CD4-positive, CD25-positive, alpha-beta regulatory T cell (primary cell): ENCODE measurements at regions not wholly inside any gene's neighbourhood (a gene's known extent, or its start where the extent isn't known, plus 50 kb on each side); places are given as distances from the start of the nearest gene placed in this dataset.
"Not testable (repeated sequence)": the region's sequence is repeated elsewhere in the genome, so short reads cannot be mapped to it uniquely, and the experiment has no call there.

Source experiments
- ATAC-seq, 2 donors: fragments of 150-1000 bp; cut with Tn5 transposase; one replicate each; pipeline ENCODE4 v1.10.0; 2021; ENCODE audit warnings: low read depth in 2 of 2, moderate number of reproducible peaks in 2 of 2, moderate library complexity in 1 of 2
- DNase-seq, 3 donors: peaks; one replicate each; pipeline versions ENCODE4 v3.0.0 to v3.0.0-alpha.2; 2012 to 2022; ENCODE audit warnings: mixed read lengths in 1 of 3
- H3K27ac ChIP-seq: one replicate; pipeline ENCODE4 v1.7.0; 2013; ENCODE audit warnings: mild to moderate bottlenecking, low read length; ENCODE audit not compliant: insufficient read depth, poor library complexity, severe bottlenecking
- H3K27me3 ChIP-seq: one replicate; pipeline ENCODE4 v1.7.0; 2013; ENCODE audit warnings: low read length; ENCODE audit not compliant: control insufficient read depth, insufficient read depth
- H3K36me3 ChIP-seq: one replicate; pipeline ENCODE4 v1.7.0; 2013; ENCODE audit warnings: mild to moderate bottlenecking, low read length, moderate library complexity; ENCODE audit not compliant: control insufficient read depth, insufficient read depth
- H3K4me1 ChIP-seq: 2 replicates; pipeline ENCODE4 v1.7.0; 2013; ENCODE audit warnings: mild to moderate bottlenecking, low read length; ENCODE audit not compliant: insufficient read depth, control insufficient read depth, poor library complexity, severe bottlenecking
- H3K4me3 ChIP-seq: one replicate; pipeline ENCODE4 v1.7.0; 2013; ENCODE audit warnings: low read depth, mild to moderate bottlenecking, low read length, moderate library complexity
- H3K9me3 ChIP-seq, 2 experiments: 1 replicate in 1 of 2; 2 replicates in 1 of 2; pipeline ENCODE4 v1.7.0; 2013; ENCODE audit warnings: low read length in 2 of 2, mild to moderate bottlenecking in 1 of 2, moderate library complexity in 1 of 2; ENCODE audit not compliant: control insufficient read depth in 2 of 2
- H3K27ac Mint-ChIP-seq, 3 donors: one replicate each; pipeline ENCODE4 v1.8.0; 2020 to 2022; ENCODE audit warnings: mild to moderate bottlenecking in 3 of 3, mixed read lengths in 3 of 3, moderate library complexity in 2 of 3
- H3K27me3 Mint-ChIP-seq: one replicate; pipeline ENCODE4 v1.8.0; 2022; ENCODE audit warnings: mild to moderate bottlenecking, mixed read lengths
- H3K36me3 Mint-ChIP-seq: one replicate; pipeline ENCODE4 v1.8.0; 2020; ENCODE audit warnings: mixed read lengths
- H3K4me1 Mint-ChIP-seq, 4 donors: one replicate each; pipeline ENCODE4 v1.8.0; 2020 to 2022; ENCODE audit warnings: mixed read lengths in 4 of 4, mild to moderate bottlenecking in 1 of 4
- H3K4me3 Mint-ChIP-seq, 4 donors: one replicate each; pipeline ENCODE4 v1.8.0; 2020 to 2022; ENCODE audit warnings: mild to moderate bottlenecking in 4 of 4, mixed read lengths in 4 of 4, moderate library complexity in 3 of 4
- H3K9me3 Mint-ChIP-seq, 7 donors: one replicate each; pipeline ENCODE4 v1.8.0; 2020 to 2022; ENCODE audit warnings: mixed read lengths in 7 of 7, mild to moderate bottlenecking in 3 of 7, moderate library complexity in 2 of 7

- no peaks in the 10 kb centered on the region for H3K4me1 ChIP-seq
- no peaks in the 10 kb centered on the region for H3K36me3 Mint-ChIP-seq
- no peaks in the 10 kb centered on the region for H3K27me3 ChIP-seq
- no peak overlapping the region for H3K4me3 Mint-ChIP-seq
- no peak overlapping the region for H3K4me3 ChIP-seq
- no peaks in the 10 kb centered on the region for H3K4me1 Mint-ChIP-seq
- H3K27ac ChIP-seq = no peak overlapping the region
- peaks cover 0 to 18% (median 2%) of the 10 kb centered on the region in 7 donors for H3K9me3 Mint-ChIP-seq
- H3K36me3 ChIP-seq = no peaks in the 10 kb centered on the region
- H3K27ac Mint-ChIP-seq = no peak overlapping the region
- DNase-seq (no peak), ATAC-seq (no peak)
- no peaks in the 10 kb centered on the region for H3K27me3 Mint-ChIP-seq
- no peaks in the 10 kb centered on the region for H3K9me3 ChIP-seq
These were observed 141.0 kb upstream of the NUDT12 start for GRCh38 chr5:103703617-103704016.

DNA sequence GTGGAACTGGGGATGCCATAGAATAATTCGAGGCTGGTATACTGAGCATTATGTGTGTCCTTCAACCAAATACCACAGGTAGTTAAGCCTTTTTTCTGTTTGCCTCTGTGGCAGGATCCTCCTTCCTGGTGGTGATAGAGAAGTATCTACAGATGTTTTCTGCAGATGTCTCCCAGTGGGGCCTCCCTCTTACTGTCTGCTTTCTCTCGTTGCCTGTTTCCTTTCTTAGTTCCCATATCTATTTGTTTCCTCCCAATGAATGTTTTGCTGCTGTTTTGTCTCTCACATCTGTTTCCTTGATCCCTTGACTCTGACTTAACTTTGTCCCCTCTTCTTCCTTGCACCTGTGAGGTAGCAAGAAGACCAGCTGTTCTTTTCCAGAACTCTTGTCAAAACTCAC lies 130.9 kb upstream of the NUDT12 start:
- Histone ChIP-seq H3K4me3 (no peak overlapping the region), H3K27me3 (no peaks in the 10 kb centered on the region), H3K27ac (no peak overlapping the region), H3K36me3 (no peaks in the 10 kb centered on the region), H3K9me3 (no peaks in the 10 kb centered on the region), H3K4me1 (no peaks in the 10 kb centered on the region)
- Mint-ChIP-seq H3K9me3 (peaks cover 0 to 5% (median 2%) of the 10 kb centered on the region in 7 donors), H3K4me3 (no peak overlapping the region), H3K4me1 (no peaks in the 10 kb centered on the region), H3K27me3 (no peaks in the 10 kb centered on the region), H3K36me3 (no peaks in the 10 kb centered on the region), H3K27ac (no peak overlapping the region)
- DNase-seq (no peak), ATAC-seq (no peak)

- peaks cover 0 to 5% (median 1%) of the 10 kb centered on the region in 7 donors for H3K9me3 Mint-ChIP-seq
- no peak for DNase-seq
- no peaks in the 10 kb centered on the region for H3K36me3 ChIP-seq
- H3K27ac Mint-ChIP-seq = no peak overlapping the region
- no peak overlapping the region for H3K4me3 Mint-ChIP-seq
- H3K4me3 ChIP-seq = no peak overlapping the region
- H3K27me3 Mint-ChIP-seq = no peaks in the 10 kb centered on the region
- H3K27me3 ChIP-seq = no peaks in the 10 kb centered on the region
- no peak overlapping the region for H3K27ac ChIP-seq
- ATAC-seq = no peak
- H3K4me1 ChIP-seq = no peaks in the 10 kb centered on the region
- H3K4me1 Mint-ChIP-seq = no peaks in the 10 kb centered on the region
- no peaks in the 10 kb centered on the region for H3K36me3 Mint-ChIP-seq
- H3K9me3 ChIP-seq = no peaks in the 10 kb centered on the region
These were observed 128.1 kb upstream of the NUDT12 start for GRCh38 chr5:103690676-103691075.

- no peak overlapping the region for H3K27ac ChIP-seq
- H3K27me3 ChIP-seq = no peaks in the 10 kb centered on the region
- no peak overlapping the region for H3K4me3 Mint-ChIP-seq
- H3K27me3 Mint-ChIP-seq = no peaks in the 10 kb centered on the region
- no peaks in the 10 kb centered on the region for H3K4me1 ChIP-seq
- H3K9me3 Mint-ChIP-seq = peaks cover 0 to 4% (median 0%) of the 10 kb centered on the region in 7 donors
- no peaks in the 10 kb centered on the region for H3K4me1 Mint-ChIP-seq
- no peak overlapping the region for H3K4me3 ChIP-seq
- H3K9me3 ChIP-seq = no peaks in the 10 kb centered on the region
- no peaks in the 10 kb centered on the region for H3K36me3 Mint-ChIP-seq
- H3K36me3 ChIP-seq = no peaks in the 10 kb centered on the region
- DNase-seq (no peak), ATAC-seq (no peak)
- H3K27ac Mint-ChIP-seq = no peak overlapping the region
These were observed 117.3 kb upstream of the NUDT12 start for GRCh38 chr5:103679873-103680272.

GRCh38 chr5:103676198-103676597 lies 113.6 kb upstream of the NUDT12 start:
- H3K27ac ChIP-seq, H3K4me1 ChIP-seq, H3K27me3 ChIP-seq, H3K9me3 Mint-ChIP-seq, H3K27ac Mint-ChIP-seq, H3K9me3 ChIP-seq, H3K4me3 Mint-ChIP-seq, ATAC-seq, H3K4me3 ChIP-seq, H3K36me3 ChIP-seq, H3K36me3 Mint-ChIP-seq, DNase-seq, H3K4me1 Mint-ChIP-seq, H3K27me3 Mint-ChIP-seq: not testable (repeated sequence)

DNA sequence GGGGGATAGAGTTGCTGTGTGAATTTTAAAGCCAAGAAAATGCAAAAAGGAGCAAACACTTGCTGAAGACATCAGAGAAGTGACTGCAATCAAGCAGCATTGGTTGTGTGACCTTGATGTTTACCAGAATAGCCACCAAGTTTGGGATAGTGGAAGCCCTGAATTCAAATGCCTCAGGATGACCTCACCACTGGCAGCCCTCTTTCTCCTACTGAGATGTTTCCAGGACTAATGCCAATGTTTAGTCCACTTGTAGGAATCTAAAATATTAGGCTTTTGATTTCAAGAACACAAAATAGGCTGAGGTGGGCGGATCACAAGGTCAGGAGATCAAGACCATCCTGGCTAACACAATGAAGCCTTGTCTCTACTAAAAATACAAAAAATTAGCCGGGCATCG lies 112.2 kb upstream of the NUDT12 start:
- Mint-ChIP-seq H3K4me1 (no peaks in the 10 kb centered on the region), H3K4me3 (no peak overlapping the region), H3K27me3 (no peaks in the 10 kb centered on the region), H3K9me3 (no peaks in the 10 kb centered on the region), H3K36me3 (no peaks in the 10 kb centered on the region), H3K27ac (no peak overlapping the region)
- Histone ChIP-seq H3K27ac (no peak overlapping the region), H3K27me3 (no peaks in the 10 kb centered on the region), H3K4me3 (no peak overlapping the region), H3K4me1 (no peaks in the 10 kb centered on the region), H3K9me3 (no peaks in the 10 kb centered on the region), H3K36me3 (no peaks in the 10 kb centered on the region)
- ATAC-seq (no peak), DNase-seq (no peak)

GRCh38 chr5:103674251-103674650 lies 111.7 kb upstream of the NUDT12 start:
- no peaks in the 10 kb centered on the region for H3K27me3 ChIP-seq
- no peaks in the 10 kb centered on the region for H3K36me3 ChIP-seq
- H3K9me3 Mint-ChIP-seq = no peaks in the 10 kb centered on the region
- no peaks in the 10 kb centered on the region for H3K27me3 Mint-ChIP-seq
- no peak overlapping the region for H3K27ac Mint-ChIP-seq
- no peaks in the 10 kb centered on the region for H3K36me3 Mint-ChIP-seq
- H3K4me1 ChIP-seq = no peaks in the 10 kb centered on the region
- H3K27ac ChIP-seq = no peak overlapping the region
- H3K4me3 ChIP-seq = no peak overlapping the region
- ATAC-seq = no peak
- no peak overlapping the region for H3K4me3 Mint-ChIP-seq
- DNase-seq = no peak
- H3K9me3 ChIP-seq = no peaks in the 10 kb centered on the region
- no peaks in the 10 kb centered on the region for H3K4me1 Mint-ChIP-seq

GRCh38 chr5:103669615-103670014 lies 107.0 kb upstream of the NUDT12 start:
- Histone ChIP-seq H3K27me3 (no peaks in the 10 kb centered on the region), H3K27ac (no peak overlapping the region), H3K4me1 (no peaks in the 10 kb centered on the region), H3K36me3 (no peaks in the 10 kb centered on the region), H3K9me3 (no peaks in the 10 kb centered on the region), H3K4me3 (no peak overlapping the region)
- no peak for DNase-seq
- H3K9me3 Mint-ChIP-seq = peaks cover 2 to 10% (median 4%) of the 10 kb centered on the region in 7 donors
- H3K4me1 Mint-ChIP-seq = no peaks in the 10 kb centered on the region
- no peaks in the 10 kb centered on the region for H3K36me3 Mint-ChIP-seq
- no peak overlapping the region for H3K4me3 Mint-ChIP-seq
- no peak for ATAC-seq
- H3K27ac Mint-ChIP-seq = peak overlapping the region in 1 of 3 donors; percentile 20
- H3K27me3 Mint-ChIP-seq = no peaks in the 10 kb centered on the region
